ENCODE measurements at regions not wholly inside any gene's neighbourhood (a gene's known extent, or its start where the extent isn't known, plus 50 kb on each side); places are given as distances from the start of the nearest gene placed in this dataset.

GRCh38 chr18:46207985-46208384 lies 103.8 kb downstream of the HAUS1 start:
- TF ChIP-seq CSRNP3 (CRISPR knock-in tag; IDR thresholded peaks at IDR 0.05) = no peak
- no peak for TF ChIP-seq GLIS3 (CRISPR knock-in tag; IDR thresholded peaks at IDR 0.05)
- TF ChIP-seq ZC3H10 (CRISPR knock-in tag; IDR thresholded peaks at IDR 0.05) = no peak
- TF ChIP-seq OSR1 (CRISPR knock-in tag; IDR thresholded peaks at IDR 0.05) = no peak
- no peak for ATAC-seq

GRCh38 chr18:46209161-46209560 lies 105.0 kb downstream of the HAUS1 start:
- no peak for TF ChIP-seq PATZ1 (CRISPR knock-in tag; IDR thresholded peaks at IDR 0.05; ENCODE audit: borderline replicate concordance)
- no peak for TF ChIP-seq CSRNP3 (CRISPR knock-in tag; IDR thresholded peaks at IDR 0.05)
- ATAC-seq = no peak

- no peak for TF ChIP-seq POU6F1 (CRISPR knock-in tag; IDR thresholded peaks at IDR 0.05; ENCODE audit: borderline replicate concordance, low read depth)
- TF ChIP-seq PPARA (CRISPR knock-in tag; IDR thresholded peaks at IDR 0.05; ENCODE audit: borderline replicate concordance) = no peak
- TF ChIP-seq ARNTL (CRISPR knock-in tag; IDR thresholded peaks at IDR 0.05; ENCODE audit: borderline replicate concordance, low read depth) = no peak
- no peak for TF ChIP-seq ZC3H10 (CRISPR knock-in tag; IDR thresholded peaks at IDR 0.05)
- no peak for TF ChIP-seq PATZ1 (CRISPR knock-in tag; IDR thresholded peaks at IDR 0.05; ENCODE audit: borderline replicate concordance)
- TF ChIP-seq ZNF8 (CRISPR knock-in tag; IDR thresholded peaks at IDR 0.05) = no peak
- TF ChIP-seq GLIS3 (CRISPR knock-in tag; IDR thresholded peaks at IDR 0.05) = no peak
- no peak for TF ChIP-seq ZNF70 (CRISPR knock-in tag; IDR thresholded peaks at IDR 0.05)
- no peak for TF ChIP-seq TCF4 (CRISPR knock-in tag; IDR thresholded peaks at IDR 0.05; ENCODE audit: borderline replicate concordance)
- no peak for TF ChIP-seq CREB5 (CRISPR knock-in tag; IDR thresholded peaks at IDR 0.05; ENCODE audit: low read depth)
- peak; percentile 37; the same call in 2 of the 3 replicates for ATAC-seq
Measured at GRCh38 chr18:46211816-46212215, 107.6 kb downstream of the HAUS1 start.

GRCh38 chr18:46212398-46212797 lies 108.2 kb downstream of the HAUS1 start:
- ATAC-seq = no peak
- no peak for TF ChIP-seq PATZ1 (CRISPR knock-in tag; IDR thresholded peaks at IDR 0.05; ENCODE audit: borderline replicate concordance)
- TF ChIP-seq GLIS3 (CRISPR knock-in tag; IDR thresholded peaks at IDR 0.05) = no peak
- TF ChIP-seq TCF4 (CRISPR knock-in tag; IDR thresholded peaks at IDR 0.05; ENCODE audit: borderline replicate concordance) = no peak
- no peak for TF ChIP-seq PPARA (CRISPR knock-in tag; IDR thresholded peaks at IDR 0.05; ENCODE audit: borderline replicate concordance)
- TF ChIP-seq ISL1 (CRISPR knock-in tag; IDR thresholded peaks at IDR 0.05) = no peak
- TF ChIP-seq RARB (CRISPR knock-in tag; IDR thresholded peaks at IDR 0.05) = no peak
- no peak for TF ChIP-seq BACH2 (CRISPR knock-in tag; IDR thresholded peaks at IDR 0.05; ENCODE audit: borderline replicate concordance)
- no peak for TF ChIP-seq ZC3H10 (CRISPR knock-in tag; IDR thresholded peaks at IDR 0.05)
- TF ChIP-seq ZNF8 (CRISPR knock-in tag; IDR thresholded peaks at IDR 0.05) = no peak
- TF ChIP-seq CSDC2 (CRISPR knock-in tag; IDR thresholded peaks at IDR 0.05) = no peak
- TF ChIP-seq OSR1 (CRISPR knock-in tag; IDR thresholded peaks at IDR 0.05) = no peak
- TF ChIP-seq ZFP3 (CRISPR knock-in tag; IDR thresholded peaks at IDR 0.05) = no peak
- TF ChIP-seq CSRNP3 (CRISPR knock-in tag; IDR thresholded peaks at IDR 0.05) = no peak
- TF ChIP-seq CREB5 (CRISPR knock-in tag; IDR thresholded peaks at IDR 0.05; ENCODE audit: low read depth) = no peak
- TF ChIP-seq ZNF565 (CRISPR knock-in tag; conservative IDR thresholded peaks at IDR 0.05; ENCODE audit: low read depth) = no peak
- no peak for TF ChIP-seq ARNTL (CRISPR knock-in tag; IDR thresholded peaks at IDR 0.05; ENCODE audit: borderline replicate concordance, low read depth)
- no peak for TF ChIP-seq ESRRG (CRISPR knock-in tag; IDR thresholded peaks at IDR 0.05)
- no peak for TF ChIP-seq ZFP30 (CRISPR knock-in tag; IDR thresholded peaks at IDR 0.05)

All from SK-N-SH treated with all-trans-retinoic acid at 6 μM for 48 hours (cell line).